ENCODE measurements at regions not wholly inside any gene's neighbourhood (a gene's known extent, or its start where the extent isn't known, plus 50 kb on each side); places are given as distances from the start of the nearest gene placed in this dataset.
A peak's percentile ranks its signal among the peaks of the same experiment; 100 is the strongest.

DNA sequence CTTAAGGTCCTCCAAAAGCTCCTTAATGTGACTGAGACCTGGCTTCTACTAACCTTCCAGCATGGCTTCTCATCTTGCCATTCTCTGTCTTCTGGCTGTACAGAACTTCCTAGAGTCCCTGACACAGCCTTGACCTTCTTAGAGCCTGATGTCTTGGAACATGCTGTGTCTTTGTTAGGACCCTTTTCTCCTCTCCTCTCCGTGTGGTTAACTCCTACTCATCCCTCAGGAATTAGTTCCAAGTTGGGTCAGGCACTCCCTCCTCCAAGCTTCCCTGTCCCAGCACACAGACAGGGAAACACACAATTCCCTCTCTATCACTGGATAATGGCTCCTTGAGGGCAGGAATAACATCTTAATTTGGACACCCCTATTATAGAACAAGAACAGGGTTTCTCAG lies 275.4 kb upstream of the USP24 start:
- Histone ChIP-seq H3K9ac (ENCODE audit: low read length) (no peak overlapping the region), H3K27me3 (ENCODE audit: insufficient read depth, low read length) (no peaks in the 10 kb centered on the region), H3K23ac (ENCODE audit: low read length) (no peak overlapping the region), H3K36me3 (ENCODE audit: control insufficient read depth in 1 of 2, insufficient read depth in 2 of 2, low read length in 2 of 2) (no peaks in the 10 kb centered on the region), H4K12ac (ENCODE audit: low read depth, low read length) (no peak overlapping the region), H2AK5ac (ENCODE audit: low read length) (no peak overlapping the region), H2BK120ac (ENCODE audit: insufficient read depth, low read length, poor library complexity) (no peak overlapping the region), H3K27ac (ENCODE audit: low read depth, low read length) (no peak overlapping the region), H3K4ac (ENCODE audit: low read depth, low read length) (no peak overlapping the region), H3K18ac (ENCODE audit: low read length) (no peak overlapping the region), H2BK5ac (ENCODE audit: low read depth, low read length, poor library complexity) (no peak overlapping the region), H3K9me3 (ENCODE audit: insufficient read depth, low read depth, low read length) (no peaks in the 10 kb centered on the region), H2BK12ac (ENCODE audit: low read length) (no peak overlapping the region), H4K91ac (ENCODE audit: low read depth, low read length) (no peak overlapping the region), H3K79me1 (ENCODE audit: low read length) (peaks cover 9% of the 10 kb centered on the region), H4K8ac (ENCODE audit: low read depth, low read length) (no peak overlapping the region), H3K4me1 (ENCODE audit: control insufficient read depth in 1 of 2, insufficient read depth in 2 of 2, low read length in 2 of 2) (peaks cover 2 to 5% of the 10 kb centered on the region in 2 experiments), H3K4me2 (ENCODE audit: low read length) (no peak overlapping the region), H3K79me2 (ENCODE audit: control insufficient read depth, insufficient read depth, low read length, poor library complexity) (no peaks in the 10 kb centered on the region), H3K14ac (ENCODE audit: low read length) (no peak overlapping the region), H2AFZ (ENCODE audit: insufficient read depth, low read length, poor library complexity) (no peak overlapping the region), H3K4me3 (ENCODE audit: low read depth, low read length) (no peak overlapping the region)
- no peak for DNase-seq
- no CpG with 5 or more reads among the region's 1 CpG for WGBS (ENCODE audit: extremely low coverage, insufficient coverage, insufficient read length)

- Histone ChIP-seq H3K27me3 (ENCODE audit: insufficient read depth, low read length) (no peaks in the 10 kb centered on the region), H4K91ac (ENCODE audit: low read depth, low read length) (no peak overlapping the region), H2BK120ac (ENCODE audit: insufficient read depth, low read length, poor library complexity) (no peak overlapping the region)
Measured at GRCh38 chr1:55484173-55484572, 269.0 kb upstream of the USP24 start.

DNA sequence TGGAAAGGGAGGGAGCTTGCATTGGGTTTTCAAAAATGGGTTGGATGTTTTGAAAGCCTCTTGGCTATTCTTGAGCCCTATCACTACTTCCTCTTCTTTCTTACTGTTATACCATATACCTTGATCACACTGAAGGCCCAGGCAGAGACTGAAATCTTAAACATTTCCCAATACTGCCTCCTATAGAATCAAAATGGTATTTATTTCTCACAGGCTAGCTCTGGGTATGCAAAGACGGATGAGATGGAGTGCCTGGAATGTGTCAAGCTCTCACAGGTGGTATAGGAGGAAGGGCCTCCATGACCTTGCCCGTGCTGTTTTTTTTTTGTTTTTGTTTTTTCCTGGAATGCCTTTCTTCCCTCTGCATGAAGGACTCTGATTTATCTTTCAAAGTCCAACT lies 268.4 kb upstream of the USP24 start:
- Histone ChIP-seq H3K4ac (ENCODE audit: low read depth, low read length) (no peak overlapping the region), H3K36me3 (ENCODE audit: control insufficient read depth in 1 of 2, insufficient read depth in 2 of 2, low read length in 2 of 2) (no peaks in the 10 kb centered on the region), H4K8ac (ENCODE audit: low read depth, low read length) (no peak overlapping the region), H3K9ac (ENCODE audit: low read length) (no peak overlapping the region), H3K27ac (ENCODE audit: low read depth, low read length) (peak overlapping the region; percentile 16), H3K23ac (ENCODE audit: low read length) (no peak overlapping the region), H3K27me3 (ENCODE audit: insufficient read depth, low read length) (no peaks in the 10 kb centered on the region), H2BK12ac (ENCODE audit: low read length) (no peak overlapping the region), H2BK120ac (ENCODE audit: insufficient read depth, low read length, poor library complexity) (no peak overlapping the region), H3K4me3 (ENCODE audit: low read depth, low read length) (no peak overlapping the region), H3K79me1 (ENCODE audit: low read length) (peaks cover 17% of the 10 kb centered on the region), H3K79me2 (ENCODE audit: control insufficient read depth, insufficient read depth, low read length, poor library complexity) (no peaks in the 10 kb centered on the region), H3K4me2 (ENCODE audit: low read length) (no peak overlapping the region), H3K4me1 (ENCODE audit: control insufficient read depth in 1 of 2, insufficient read depth in 2 of 2, low read length in 2 of 2) (peaks cover 5 to 8% of the 10 kb centered on the region in 2 experiments), H3K14ac (ENCODE audit: low read length) (no peak overlapping the region), H2AK5ac (ENCODE audit: low read length) (no peak overlapping the region), H3K9me3 (ENCODE audit: insufficient read depth, low read depth, low read length) (no peaks in the 10 kb centered on the region), H2BK5ac (ENCODE audit: low read depth, low read length, poor library complexity) (no peak overlapping the region), H3K18ac (ENCODE audit: low read length) (no peak overlapping the region), H4K91ac (ENCODE audit: low read depth, low read length) (no peak overlapping the region), H4K12ac (ENCODE audit: low read depth, low read length) (no peak overlapping the region), H2AFZ (ENCODE audit: insufficient read depth, low read length, poor library complexity) (no peak overlapping the region)
- peak in 1 of 2 donors; percentile 27 for DNase-seq
- no CpG with 5 or more reads among the region's 2 CpGs for WGBS (ENCODE audit: extremely low coverage, insufficient coverage, insufficient read length)

More at GRCh38 chr1:55484173-55484572, 269.0 kb upstream of the USP24 start:
- Histone ChIP-seq H3K4me2 (ENCODE audit: low read length) (peak overlapping the region; percentile 7), H3K4me3 (ENCODE audit: low read depth, low read length) (no peak overlapping the region), H3K23ac (ENCODE audit: low read length) (no peak overlapping the region), H3K79me1 (ENCODE audit: low read length) (peaks cover 17% of the 10 kb centered on the region), H3K4ac (ENCODE audit: low read depth, low read length) (no peak overlapping the region), H2AFZ (ENCODE audit: insufficient read depth, low read length, poor library complexity) (no peak overlapping the region), H4K8ac (ENCODE audit: low read depth, low read length) (no peak overlapping the region), H2BK5ac (ENCODE audit: low read depth, low read length, poor library complexity) (peak overlapping the region; percentile 42), H3K18ac (ENCODE audit: low read length) (no peak overlapping the region), H4K12ac (ENCODE audit: low read depth, low read length) (no peak overlapping the region), H3K27ac (ENCODE audit: low read depth, low read length) (peak overlapping the region; percentile 34), H3K9ac (ENCODE audit: low read length) (no peak overlapping the region), H3K14ac (ENCODE audit: low read length) (no peak overlapping the region), H3K36me3 (ENCODE audit: control insufficient read depth in 1 of 2, insufficient read depth in 2 of 2, low read length in 2 of 2) (no peaks in the 10 kb centered on the region), H2BK12ac (ENCODE audit: low read length) (no peak overlapping the region), H2AK5ac (ENCODE audit: low read length) (no peak overlapping the region), H3K79me2 (ENCODE audit: control insufficient read depth, insufficient read depth, low read length, poor library complexity) (no peaks in the 10 kb centered on the region), H3K9me3 (ENCODE audit: insufficient read depth, low read depth, low read length) (no peaks in the 10 kb centered on the region), H3K4me1 (ENCODE audit: control insufficient read depth in 1 of 2, insufficient read depth in 2 of 2, low read length in 2 of 2) (peaks cover 5 to 8% of the 10 kb centered on the region in 2 experiments)
- no CpG with 5 or more reads among the region's 1 CpG for WGBS (ENCODE audit: extremely low coverage, insufficient coverage, insufficient read length)
- no peak for DNase-seq

- Histone ChIP-seq H2BK5ac (ENCODE audit: low read depth, low read length, poor library complexity) (no peak overlapping the region), H2BK12ac (ENCODE audit: low read length) (no peak overlapping the region), H3K79me1 (ENCODE audit: low read length) (peaks cover 14% of the 10 kb centered on the region), H3K79me2 (ENCODE audit: control insufficient read depth, insufficient read depth, low read length, poor library complexity) (no peaks in the 10 kb centered on the region), H3K23ac (ENCODE audit: low read length) (no peak overlapping the region), H3K9ac (ENCODE audit: low read length) (no peak overlapping the region), H4K8ac (ENCODE audit: low read depth, low read length) (no peak overlapping the region), H3K4me3 (ENCODE audit: low read depth, low read length) (no peak overlapping the region), H3K27ac (ENCODE audit: low read depth, low read length) (no peak overlapping the region), H3K9me3 (ENCODE audit: insufficient read depth, low read depth, low read length) (no peaks in the 10 kb centered on the region), H3K4me1 (ENCODE audit: control insufficient read depth in 1 of 2, insufficient read depth in 2 of 2, low read length in 2 of 2) (peaks cover 0 to 8% of the 10 kb centered on the region in 2 experiments), H2BK120ac (ENCODE audit: insufficient read depth, low read length, poor library complexity) (no peak overlapping the region), H3K36me3 (ENCODE audit: control insufficient read depth in 1 of 2, insufficient read depth in 2 of 2, low read length in 2 of 2) (no peaks in the 10 kb centered on the region), H4K12ac (ENCODE audit: low read depth, low read length) (no peak overlapping the region), H4K91ac (ENCODE audit: low read depth, low read length) (no peak overlapping the region), H3K4ac (ENCODE audit: low read depth, low read length) (no peak overlapping the region), H2AFZ (ENCODE audit: insufficient read depth, low read length, poor library complexity) (no peak overlapping the region), H2AK5ac (ENCODE audit: low read length) (no peak overlapping the region), H3K27me3 (ENCODE audit: insufficient read depth, low read length) (no peaks in the 10 kb centered on the region), H3K14ac (ENCODE audit: low read length) (no peak overlapping the region), H3K18ac (ENCODE audit: low read length) (no peak overlapping the region), H3K4me2 (ENCODE audit: low read length) (no peak overlapping the region)
- peak; percentile 19 to 38 for DNase-seq
- WGBS (ENCODE audit: extremely low coverage, insufficient coverage, insufficient read length): no CpG with 5 or more reads among the region's 3 CpGs
Measured at GRCh38 chr1:55481634-55482033, 266.5 kb upstream of the USP24 start.

Data from trophoblast cell (in vitro differentiated cells and primary cell).